Neural progenitor cell (in vitro differentiated cells): ENCODE measurements at regions not wholly inside any gene's neighbourhood (a gene's known extent, or its start where the extent isn't known, plus 50 kb on each side); places are given as distances from the start of the nearest gene placed in this dataset.

Source experiments
- DNase-seq: peaks from one replicate; pipeline ENCODE4 v3.0.0-alpha.2; 2016; ENCODE audit warnings: low spot score
- H2AFZ ChIP-seq: fragments of 200-600 bp; sonication (generic); replicated peaks from 2 replicates; pipeline ENCODE4 v1.6.1; 2016; ENCODE audit warnings: antibody characterized with exemption
- H3F3A ChIP-seq: fragments of 200-600 bp; sonication (generic); 2 replicates; pipeline ENCODE4 v1.6.1; 2016; ENCODE audit warnings: antibody characterized with exemption, low read depth
- H3K27ac ChIP-seq: fragments of 200-600 bp; sonication (generic); 2 replicates; pipeline ENCODE4 v1.5.1; 2016; ENCODE audit warnings: mild to moderate bottlenecking
- H3K27me3 ChIP-seq: fragments of 200-600 bp; sonication (generic); 2 replicates; pipeline ENCODE4 v1.6.1; 2016; ENCODE audit warnings: mild to moderate bottlenecking, moderate library complexity
- H3K36me3 ChIP-seq: fragments of 200-600 bp; sonication (generic); 2 replicates; pipeline ENCODE4 v1.5.1; 2016
- H3K4me1 ChIP-seq: fragments of 200-600 bp; sonication (generic); 2 replicates; pipeline ENCODE4 v1.6.1; 2016; ENCODE audit warnings: mixed run types
- H3K4me2 ChIP-seq: fragments of 200-600 bp; sonication (generic); 2 replicates; pipeline ENCODE4 v1.6.1; 2016
- H3K4me3 ChIP-seq: fragments of 200-600 bp; sonication (generic); 2 replicates; pipeline ENCODE4 v1.5.1; 2016
- H3K79me2 ChIP-seq: fragments of 200-600 bp; sonication (generic); 2 replicates; pipeline ENCODE4 v1.6.1; 2016; ENCODE audit warnings: low read depth
- H3K9ac ChIP-seq: fragments of 200-600 bp; sonication (generic); 2 replicates; pipeline ENCODE4 v1.6.1; 2016
- H3K9me3 ChIP-seq: fragments of 200-600 bp; sonication (generic); 2 replicates; pipeline ENCODE4 v1.5.1; 2016; ENCODE audit warnings: low read depth
- H4K20me1 ChIP-seq: fragments of 200-600 bp; sonication (generic); 2 replicates; pipeline ENCODE4 v1.6.1; 2016; ENCODE audit warnings: low read depth
- H3K27ac Mint-ChIP-seq: 3 replicates; pipeline ENCODE4 v1.8.0; 2021; ENCODE audit warnings: mixed read lengths
- H3K27me3 Mint-ChIP-seq: 2 replicates; pipeline ENCODE4 v1.8.0; 2022; ENCODE audit warnings: low read depth, mild to moderate bottlenecking, inconsistent platforms, moderate library complexity, mixed read lengths; ENCODE audit not compliant: insufficient read depth
- H3K36me3 Mint-ChIP-seq: 3 replicates; pipeline ENCODE4 v1.8.0; 2021; ENCODE audit warnings: mixed read lengths
- H3K4me1 Mint-ChIP-seq: 3 replicates; pipeline ENCODE4 v1.8.0; 2021; ENCODE audit warnings: mixed read lengths
- H3K4me3 Mint-ChIP-seq: 3 replicates; pipeline ENCODE4 v1.8.0; 2021; ENCODE audit warnings: mild to moderate bottlenecking, moderate library complexity, mixed read lengths
- H3K9me3 Mint-ChIP-seq: 3 replicates; pipeline ENCODE4 v1.8.0; 2020; ENCODE audit warnings: mixed read lengths
- CTCF ChIP-seq: fragments of 200-600 bp; sonication (generic); IDR thresholded peaks from 2 replicates; pipeline ENCODE4 v1.5.1; 2017; ENCODE audit warnings: antibody characterized with exemption, mild to moderate bottlenecking
- EZH2 ChIP-seq: fragments of 200-600 bp; sonication (generic); IDR thresholded peaks from 2 replicates; pipeline ENCODE4 v1.6.1; 2017; ENCODE audit warnings: antibody characterized with exemption, mild to moderate bottlenecking, moderate library complexity
- EZH2phosphoT487 ChIP-seq: fragments of 200-600 bp; sonication (generic); IDR thresholded peaks from 2 replicates; pipeline ENCODE4 v1.6.1; 2017; ENCODE audit warnings: antibody characterized with exemption

- Histone ChIP-seq H3K4me1 (peaks cover 26% of the 10 kb centered on the region), H3K4me2 (no peak overlapping the region), H4K20me1 (no peaks in the 10 kb centered on the region), H2AFZ (no peak overlapping the region), H3F3A (peaks cover 7% of the 10 kb centered on the region), H3K79me2 (no peaks in the 10 kb centered on the region), H3K4me3 (no peak overlapping the region), H3K27me3 (no peaks in the 10 kb centered on the region), H3K36me3 (no peaks in the 10 kb centered on the region), H3K9me3 (no peaks in the 10 kb centered on the region), H3K27ac (no peak overlapping the region), H3K9ac (no peak overlapping the region)
- TF ChIP-seq EZH2 (no peak), CTCF (no peak), EZH2phosphoT487 (no peak)
- no peaks in the 10 kb centered on the region for H3K36me3 Mint-ChIP-seq
- DNase-seq, result no peak
- H3K9me3 Mint-ChIP-seq, result no peaks in the 10 kb centered on the region
- H3K27ac Mint-ChIP-seq, result no peak overlapping the region
- H3K4me3 Mint-ChIP-seq, result no peak overlapping the region
- H3K4me1 Mint-ChIP-seq, result peaks cover 36% of the 10 kb centered on the region
- no peaks in the 10 kb centered on the region for H3K27me3 Mint-ChIP-seq
Measured at GRCh38 chr1:168921629-168922028, 184.9 kb upstream of the ATP1B1 start.

- H3K36me3 Mint-ChIP-seq, result no peaks in the 10 kb centered on the region
- Histone ChIP-seq H3K9ac (no peak overlapping the region), H3K79me2 (no peaks in the 10 kb centered on the region)
Measured at GRCh38 chr1:168923521-168924136, 182.9 kb upstream of the ATP1B1 start.

GRCh38 chr1:168924976-168925375, 181.5 kb upstream of the ATP1B1 start:
- H3K27me3 Mint-ChIP-seq, result peaks cover 2% of the 10 kb centered on the region
- peaks cover under 1% of the 10 kb centered on the region for H3K4me1 ChIP-seq
- H3K4me2 ChIP-seq, result no peak overlapping the region
- no peaks in the 10 kb centered on the region for H3K9me3 ChIP-seq
- no peaks in the 10 kb centered on the region for H3K36me3 ChIP-seq
- no peak for DNase-seq
- no peaks in the 10 kb centered on the region for H3K9me3 Mint-ChIP-seq
- H3K79me2 ChIP-seq, result no peaks in the 10 kb centered on the region
- H4K20me1 ChIP-seq, result no peaks in the 10 kb centered on the region
- no peak for TF ChIP-seq CTCF
- no peak for TF ChIP-seq EZH2
- no peak overlapping the region for H3K27ac ChIP-seq
- H3K27me3 ChIP-seq, result no peaks in the 10 kb centered on the region
- no peak overlapping the region for H3K27ac Mint-ChIP-seq
- H3K4me1 Mint-ChIP-seq, result peaks cover 2% of the 10 kb centered on the region
- H3K4me3 Mint-ChIP-seq, result no peak overlapping the region
- no peaks in the 10 kb centered on the region for H3F3A ChIP-seq
- no peak overlapping the region for H3K9ac ChIP-seq
- no peaks in the 10 kb centered on the region for H3K36me3 Mint-ChIP-seq
- H2AFZ ChIP-seq, result no peak overlapping the region
- no peak overlapping the region for H3K4me3 ChIP-seq

More at GRCh38 chr1:168923521-168924136, 182.9 kb upstream of the ATP1B1 start:
- Mint-ChIP-seq H3K9me3 (no peaks in the 10 kb centered on the region), H3K4me3 (no peak overlapping the region), H3K4me1 (peaks cover 16% of the 10 kb centered on the region), H3K27me3 (no peaks in the 10 kb centered on the region), H3K27ac (no peak overlapping the region)
- H3K36me3 ChIP-seq, result no peaks in the 10 kb centered on the region
- no peak overlapping the region for H3K4me3 ChIP-seq
- peaks cover 14% of the 10 kb centered on the region for H3K4me1 ChIP-seq
- no peak for TF ChIP-seq EZH2phosphoT487
- TF ChIP-seq CTCF, result no peak
- TF ChIP-seq EZH2, result no peak
- no peak overlapping the region for H3K27ac ChIP-seq
- H3F3A ChIP-seq, result peaks cover 5% of the 10 kb centered on the region
- H4K20me1 ChIP-seq, result no peaks in the 10 kb centered on the region
- no peak overlapping the region for H2AFZ ChIP-seq
- H3K4me2 ChIP-seq, result no peak overlapping the region
- no peaks in the 10 kb centered on the region for H3K27me3 ChIP-seq
- no peak for DNase-seq
- H3K9me3 ChIP-seq, result no peaks in the 10 kb centered on the region
